Thyroid gland (tissue), 4 donors: ENCODE measurements at regions not wholly inside any gene's neighbourhood (a gene's known extent, or its start where the extent isn't known, plus 50 kb on each side); places are given as distances from the start of the nearest gene placed in this dataset.

ENCODE experiments used
- DNase-seq, 2 donors: peaks; one replicate each; pipeline ENCODE4 v3.0.0-alpha.2; 2019
- H3K27ac ChIP-seq, 3 donors: fragments of 200-600 bp; sonication (generic); 1 replicate in 2 of 3; 2 replicates in 1 of 3; pipeline ENCODE4 v1.5.1; 2016 to 2019; ENCODE audit warnings: mild to moderate bottlenecking in 1 of 3, moderate library complexity in 1 of 3
- H3K27me3 ChIP-seq: fragments of 200-600 bp; sonication (generic); one replicate; pipeline ENCODE4 v1.5.1; 2019
- H3K36me3 ChIP-seq, 2 donors: fragments of 200-600 bp; sonication (generic); one replicate each; pipeline ENCODE4 v1.5.1; 2016 to 2019
- H3K4me1 ChIP-seq, 2 donors: fragments of 200-600 bp; sonication (generic); one replicate each; pipeline ENCODE4 v1.5.1; 2017 to 2019
- H3K4me3 ChIP-seq, 3 donors: fragments of 200-600 bp; sonication (generic); replicated peaks in 1 of 3; 1 replicate in 2 of 3; 2 replicates in 1 of 3; pipeline ENCODE4 v1.5.1; 2016; ENCODE audit warnings: mild to moderate bottlenecking in 1 of 3
- H3K9me3 ChIP-seq: fragments of 200-600 bp; sonication (generic); one replicate; pipeline ENCODE4 v1.5.1; 2017
- POLR2A ChIP-seq, 2 donors: fragments of 450-650 bp; IDR thresholded peaks; one replicate each; pipeline ENCODE4 v1.6.1; 2017; ENCODE audit warnings: antibody characterized with exemption in 2 of 2, mild to moderate bottlenecking in 2 of 2, moderate library complexity in 1 of 2
- WGBS, 2 donors: methylation state at CpG; one replicate each; pipeline ENCODE4 v1.1.5; 2017; 5-methylcytosine and 5-hydroxymethylcytosine counted together
- intact Hi-C: fragments of 100-400 bp; cut with DNase I; formaldehyde crosslinking; loops from one replicate; pipeline ENCODE4 v1.15.1; 2023
- TF ChIP-seq, protein P1 (sequence below), 6 experiments: fragments of 200-600 bp in 3 of 6; fragments of 450-650 bp in 3 of 6; sonication (generic) in 3 of 6; IDR thresholded peaks; one replicate each; pipeline ENCODE4 v1.5.1; 2016 to 2019; ENCODE audit warnings: antibody characterized with exemption in 6 of 6, mild to moderate bottlenecking in 2 of 6, inconsistent platforms in 1 of 6, moderate library complexity in 1 of 6

- 93 to 94% methylated on average over 5 of the region's 5 CpGs for WGBS, 2 donors
- H3K27me3 ChIP-seq = no peaks in the 10 kb centered on the region
- DNase-seq = no peak
- H3K36me3 ChIP-seq = no peaks in the 10 kb centered on the region
- H3K9me3 ChIP-seq = no peaks in the 10 kb centered on the region
- TF ChIP-seq, protein P1, sequence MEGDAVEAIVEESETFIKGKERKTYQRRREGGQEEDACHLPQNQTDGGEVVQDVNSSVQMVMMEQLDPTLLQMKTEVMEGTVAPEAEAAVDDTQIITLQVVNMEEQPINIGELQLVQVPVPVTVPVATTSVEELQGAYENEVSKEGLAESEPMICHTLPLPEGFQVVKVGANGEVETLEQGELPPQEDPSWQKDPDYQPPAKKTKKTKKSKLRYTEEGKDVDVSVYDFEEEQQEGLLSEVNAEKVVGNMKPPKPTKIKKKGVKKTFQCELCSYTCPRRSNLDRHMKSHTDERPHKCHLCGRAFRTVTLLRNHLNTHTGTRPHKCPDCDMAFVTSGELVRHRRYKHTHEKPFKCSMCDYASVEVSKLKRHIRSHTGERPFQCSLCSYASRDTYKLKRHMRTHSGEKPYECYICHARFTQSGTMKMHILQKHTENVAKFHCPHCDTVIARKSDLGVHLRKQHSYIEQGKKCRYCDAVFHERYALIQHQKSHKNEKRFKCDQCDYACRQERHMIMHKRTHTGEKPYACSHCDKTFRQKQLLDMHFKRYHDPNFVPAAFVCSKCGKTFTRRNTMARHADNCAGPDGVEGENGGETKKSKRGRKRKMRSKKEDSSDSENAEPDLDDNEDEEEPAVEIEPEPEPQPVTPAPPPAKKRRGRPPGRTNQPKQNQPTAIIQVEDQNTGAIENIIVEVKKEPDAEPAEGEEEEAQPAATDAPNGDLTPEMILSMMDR (IDR thresholded peaks at IDR 0.05) = no peak
- TF ChIP-seq POLR2A (IDR thresholded peaks at IDR 0.05) = no peak
- H3K4me1 ChIP-seq = no peaks in the 10 kb centered on the region
- H3K4me3 ChIP-seq = no peak overlapping the region
- H3K27ac ChIP-seq = no peak overlapping the region
- intact Hi-C loops = no loop called here
Observed at GRCh38 chr12:18969512-18969911, 160.0 kb upstream of the PLEKHA5 start.

DNA sequence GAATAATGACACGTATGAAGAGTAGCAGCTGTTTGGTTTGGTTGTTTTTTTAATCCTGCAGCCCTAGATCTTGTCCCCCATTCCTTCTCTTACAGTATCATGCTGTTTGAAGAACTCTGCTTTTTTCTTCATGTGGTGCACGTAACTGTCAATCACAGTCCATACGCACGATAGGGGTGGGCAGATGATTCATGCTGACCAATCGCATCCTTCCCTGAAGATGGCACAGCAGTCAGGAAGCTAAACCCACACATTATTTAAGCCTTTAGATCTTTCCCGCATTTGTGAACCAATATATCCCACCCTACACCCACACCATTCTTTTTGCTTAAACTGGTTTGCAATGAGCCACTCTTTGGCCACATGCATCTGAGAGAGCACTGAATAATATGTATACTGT is 158.9 kb upstream of the PLEKHA5 start:
- no peak overlapping the region for H3K4me3 ChIP-seq
- no peak overlapping the region for H3K27ac ChIP-seq
- no peaks in the 10 kb centered on the region for H3K9me3 ChIP-seq
- TF ChIP-seq POLR2A (IDR thresholded peaks at IDR 0.05) = no peak
- 93 to 94% methylated on average over 6 of the region's 6 CpGs for WGBS, 2 donors
- intact Hi-C loops = no loop called here
- no peaks in the 10 kb centered on the region for H3K36me3 ChIP-seq
- no peak for DNase-seq
- no peaks in the 10 kb centered on the region for H3K27me3 ChIP-seq
- H3K4me1 ChIP-seq = no peaks in the 10 kb centered on the region

GRCh38 chr12:18971932-18972331 is 157.6 kb upstream of the PLEKHA5 start:
- intact Hi-C loops = no loop called here
- no peaks in the 10 kb centered on the region for H3K9me3 ChIP-seq
- 92 to 94% methylated on average over 3 of the region's 3 CpGs for WGBS, 2 donors
- TF ChIP-seq, protein P1 (IDR thresholded peaks at IDR 0.05) = no peak
- TF ChIP-seq POLR2A (IDR thresholded peaks at IDR 0.05) = no peak
- DNase-seq = no peak
- no peak overlapping the region for H3K4me3 ChIP-seq
- no peaks in the 10 kb centered on the region for H3K36me3 ChIP-seq
- no peaks in the 10 kb centered on the region for H3K4me1 ChIP-seq
- H3K27me3 ChIP-seq = no peaks in the 10 kb centered on the region
- no peak overlapping the region for H3K27ac ChIP-seq

DNA sequence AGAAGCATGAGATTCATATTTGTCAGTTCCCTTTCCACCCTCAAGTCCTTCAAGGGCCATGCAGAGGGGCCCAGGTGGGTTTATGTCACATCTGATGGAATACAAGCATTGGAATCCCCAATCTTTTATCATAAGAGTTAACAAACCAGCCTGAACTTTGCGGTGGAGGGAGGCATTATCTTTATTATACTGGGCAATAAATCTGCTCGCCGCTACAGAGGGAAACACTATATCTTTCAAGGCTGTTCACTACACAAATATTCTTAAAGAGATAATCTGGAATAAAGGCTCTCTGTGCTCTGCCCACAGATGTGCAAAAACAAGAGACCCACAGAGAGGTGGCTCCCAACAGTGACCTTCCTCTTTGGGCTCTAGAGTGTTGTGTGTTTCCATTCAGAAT is 153.6 kb upstream of the PLEKHA5 start:
- TF ChIP-seq POLR2A (IDR thresholded peaks at IDR 0.05) = no peak
- TF ChIP-seq, protein P1 (IDR thresholded peaks at IDR 0.05) = no peak
- Histone ChIP-seq H3K9me3 (no peaks in the 10 kb centered on the region), H3K36me3 (no peaks in the 10 kb centered on the region), H3K4me3 (no peak overlapping the region), H3K27ac (no peak overlapping the region), H3K27me3 (no peaks in the 10 kb centered on the region), H3K4me1 (no peaks in the 10 kb centered on the region)
- WGBS, 2 donors = 95 to 100% methylated on average over 3 of the region's 3 CpGs
- DNase-seq = no peak
- intact Hi-C loops = no loop called here

GRCh38 chr12:18979401-18980126 is 150.0 kb upstream of the PLEKHA5 start:
- WGBS, 2 donors = 60 to 70% methylated on average over 5 of the region's 5 CpGs
- no peak for DNase-seq
- H3K27me3 ChIP-seq = no peaks in the 10 kb centered on the region
- intact Hi-C loops = no loop called here
- H3K4me1 ChIP-seq = no peaks in the 10 kb centered on the region
- H3K36me3 ChIP-seq = no peaks in the 10 kb centered on the region
- TF ChIP-seq POLR2A (IDR thresholded peaks at IDR 0.05) = no peak
- TF ChIP-seq, protein P1 (IDR thresholded peaks at IDR 0.05) = no peak
- H3K27ac ChIP-seq = no peak overlapping the region
- no peak overlapping the region for H3K4me3 ChIP-seq
- H3K9me3 ChIP-seq = no peaks in the 10 kb centered on the region
